ENCODE measurements at regions not wholly inside any gene's neighbourhood (a gene's known extent, or its start where the extent isn't known, plus 50 kb on each side); places are given as distances from the start of the nearest gene placed in this dataset.

- DNase-seq (ENCODE audit: low spot score, unreplicated experiment) = no peak
- Mint-ChIP-seq H3K27me3 (no peaks in the 10 kb centered on the region), H3K9me3 (ENCODE audit: low read depth) (no peaks in the 10 kb centered on the region), H3K4me1 (ENCODE audit: low read depth) (no peaks in the 10 kb centered on the region), H3K4me3 (ENCODE audit: low read depth) (no peak overlapping the region), H3K36me3 (ENCODE audit: insufficient read depth) (no peaks in the 10 kb centered on the region), H3K27ac (no peak overlapping the region)
- no peak for TF ChIP-seq CTCF (IDR thresholded peaks at IDR 0.05; ENCODE audit: unreplicated experiment)
Measured at GRCh38 chr1:214901718-214902117, 180.8 kb upstream of the KCNK2 start.

- DNase-seq (ENCODE audit: low spot score, unreplicated experiment) = no peak
- Mint-ChIP-seq H3K9me3 (ENCODE audit: low read depth) (no peaks in the 10 kb centered on the region), H3K4me1 (ENCODE audit: low read depth) (no peaks in the 10 kb centered on the region), H3K36me3 (ENCODE audit: insufficient read depth) (no peaks in the 10 kb centered on the region), H3K27ac (no peak overlapping the region), H3K4me3 (ENCODE audit: low read depth) (no peak overlapping the region), H3K27me3 (no peaks in the 10 kb centered on the region)
- TF ChIP-seq CTCF (IDR thresholded peaks at IDR 0.05; ENCODE audit: unreplicated experiment) = no peak
Measured at GRCh38 chr1:214902636-214903320, 179.8 kb upstream of the KCNK2 start.

- Mint-ChIP-seq H3K27ac (no peak overlapping the region), H3K4me3 (ENCODE audit: low read depth) (no peak overlapping the region), H3K9me3 (ENCODE audit: low read depth) (no peaks in the 10 kb centered on the region), H3K27me3 (peaks cover 26% of the 10 kb centered on the region), H3K4me1 (ENCODE audit: low read depth) (peaks cover 2% of the 10 kb centered on the region), H3K36me3 (ENCODE audit: insufficient read depth) (no peaks in the 10 kb centered on the region)
- DNase-seq (ENCODE audit: low spot score, unreplicated experiment) = no peak
- TF ChIP-seq CTCF (IDR thresholded peaks at IDR 0.05; ENCODE audit: unreplicated experiment) = no peak
Measured at GRCh38 chr1:214912127-214912526, 170.4 kb upstream of the KCNK2 start.

- H3K27ac Mint-ChIP-seq = no peak overlapping the region
- no peak for DNase-seq (ENCODE audit: low spot score, unreplicated experiment)
- no peak for TF ChIP-seq CTCF (IDR thresholded peaks at IDR 0.05; ENCODE audit: unreplicated experiment)
- H3K4me1 Mint-ChIP-seq (ENCODE audit: low read depth) = no peaks in the 10 kb centered on the region
- peaks cover 34% of the 10 kb centered on the region for H3K27me3 Mint-ChIP-seq
- no peaks in the 10 kb centered on the region for H3K36me3 Mint-ChIP-seq (ENCODE audit: insufficient read depth)
- H3K9me3 Mint-ChIP-seq (ENCODE audit: low read depth) = no peaks in the 10 kb centered on the region
- no peak overlapping the region for H3K4me3 Mint-ChIP-seq (ENCODE audit: low read depth)
Measured at GRCh38 chr1:214913966-214914365, 168.6 kb upstream of the KCNK2 start.

- Mint-ChIP-seq H3K9me3 (ENCODE audit: low read depth) (no peaks in the 10 kb centered on the region), H3K27me3 (peaks cover 52% of the 10 kb centered on the region), H3K27ac (no peak overlapping the region), H3K4me1 (ENCODE audit: low read depth) (peaks cover 11% of the 10 kb centered on the region), H3K36me3 (ENCODE audit: insufficient read depth) (no peaks in the 10 kb centered on the region), H3K4me3 (ENCODE audit: low read depth) (no peak overlapping the region)
- no peak for TF ChIP-seq CTCF (IDR thresholded peaks at IDR 0.05; ENCODE audit: unreplicated experiment)
- DNase-seq (ENCODE audit: low spot score, unreplicated experiment) = no peak
Measured at GRCh38 chr1:214917081-214917635, 165.4 kb upstream of the KCNK2 start.

All from progenitor cell of endocrine pancreas (in vitro differentiated cells).